Endothelial cell of hepatic sinusoid (primary cell): ENCODE measurements at regions not wholly inside any gene's neighbourhood (a gene's known extent, or its start where the extent isn't known, plus 50 kb on each side); places are given as distances from the start of the nearest gene placed in this dataset.

Experiments used
- in situ Hi-C: cut with HindIII; loops from 2 replicates; pipeline ENCODE4 v1.10.0; 2017; ENCODE audit warnings: low sequenced_read_pairs

DNA sequence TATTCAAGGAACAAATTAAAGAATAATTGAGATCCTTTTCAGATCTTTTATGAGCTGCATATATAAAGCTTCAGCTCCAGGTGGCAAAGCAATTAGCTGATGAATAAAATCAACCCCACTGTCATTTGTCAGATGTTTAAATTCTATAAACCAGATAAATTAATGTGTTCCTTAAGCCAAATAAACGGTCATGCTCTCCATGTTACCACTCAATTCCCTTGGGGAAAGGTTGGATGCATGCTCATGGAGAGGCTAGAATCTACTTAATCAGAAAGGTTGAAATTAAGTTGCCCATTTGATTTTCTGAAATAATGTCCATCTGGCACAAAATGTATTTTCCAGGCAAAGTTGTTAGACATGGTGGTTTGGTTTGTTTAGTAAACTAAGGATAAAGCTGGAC, 282.5 kb upstream of the SPRED2 start:
- in situ Hi-C loops: loop anchor here (5.0 kb wide), 1 partner anchor 47 kb away; no protein-coding TSS in a partner anchor

- in situ Hi-C loops: loop anchor here (5.0 kb wide), 1 partner anchor 50 kb away; no protein-coding TSS in a partner anchor
These were observed 279.5 kb upstream of the SPRED2 start for GRCh38 chr2:65711863-65712262.

DNA sequence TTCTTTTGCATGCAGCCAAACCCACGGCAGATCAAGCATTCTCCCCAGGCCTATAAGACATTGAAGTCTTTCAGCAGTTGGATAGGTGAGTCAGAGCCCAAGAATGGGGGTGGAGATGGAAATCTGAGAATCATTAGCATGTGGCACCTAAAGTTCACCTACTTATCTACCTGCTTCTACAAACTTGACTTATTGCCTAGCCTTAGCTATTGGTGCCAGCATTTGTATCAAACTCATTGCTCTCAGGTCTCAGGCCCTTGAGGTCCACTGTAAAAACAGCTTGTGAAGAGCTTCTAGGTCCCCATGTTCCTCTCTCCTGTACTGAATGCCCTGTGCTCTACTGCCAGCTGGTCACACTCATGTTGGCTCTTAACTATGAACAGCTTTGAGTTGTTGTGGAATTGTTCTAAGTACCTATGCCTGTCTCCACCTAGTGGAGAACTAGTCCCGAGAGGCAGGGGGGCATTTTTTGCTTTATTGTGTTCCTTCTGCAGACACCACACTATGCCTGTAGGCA, 278.4 kb upstream of the SPRED2 start:
- in situ Hi-C loops: loop anchor here (5.0 kb wide), 1 partner anchor 51 kb away; no protein-coding TSS in a partner anchor

GRCh38 chr2:65710356-65710755, 278.0 kb upstream of the SPRED2 start:
- in situ Hi-C loops: loop anchor here (5.0 kb wide), 1 partner anchor 52 kb away; no protein-coding TSS in a partner anchor

DNA sequence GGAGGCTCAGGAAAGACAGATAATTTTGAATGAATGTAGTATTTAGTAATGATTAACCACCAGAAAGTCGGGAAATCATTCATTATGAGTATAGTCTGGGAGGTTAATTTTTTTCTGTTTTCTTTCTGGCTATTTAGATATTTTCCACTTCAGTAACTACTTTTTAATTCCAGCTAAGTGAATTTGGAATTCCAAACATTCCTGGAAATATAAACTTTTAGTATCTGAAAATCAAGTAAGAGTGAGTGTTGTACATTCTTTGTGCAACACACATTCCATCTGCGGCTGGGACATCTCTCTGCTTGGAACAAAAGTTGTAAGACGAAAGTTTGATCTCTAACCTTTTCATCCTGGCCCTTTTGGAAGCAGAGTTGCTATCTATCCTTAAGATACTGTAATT, 275.7 kb upstream of the SPRED2 start:
- in situ Hi-C loops: no loop called here

DNA sequence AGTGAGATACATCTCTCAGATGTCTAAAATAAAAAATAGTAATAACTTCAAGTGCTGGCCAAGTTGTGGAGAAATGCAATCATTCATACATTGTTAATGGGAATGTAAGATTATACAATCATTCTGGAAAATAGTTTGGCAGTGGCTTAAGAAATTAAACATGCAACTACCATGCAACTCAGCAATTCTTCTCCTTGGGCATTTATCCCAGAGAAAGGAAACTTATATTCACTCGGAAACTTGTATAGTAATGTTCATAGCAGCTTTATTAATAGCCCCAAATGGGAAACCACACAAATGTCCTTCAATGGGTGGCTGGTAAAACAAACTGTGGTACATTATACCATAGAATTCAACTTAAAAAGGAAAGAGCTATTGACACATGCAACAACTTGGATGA, 274.0 kb upstream of the SPRED2 start:
- in situ Hi-C loops: no loop called here

- in situ Hi-C loops: no loop called here
These were observed 268.8 kb upstream of the SPRED2 start for GRCh38 chr2:65701191-65701590.

- in situ Hi-C loops: no loop called here
These were observed 268.3 kb upstream of the SPRED2 start for GRCh38 chr2:65700720-65701119.

DNA sequence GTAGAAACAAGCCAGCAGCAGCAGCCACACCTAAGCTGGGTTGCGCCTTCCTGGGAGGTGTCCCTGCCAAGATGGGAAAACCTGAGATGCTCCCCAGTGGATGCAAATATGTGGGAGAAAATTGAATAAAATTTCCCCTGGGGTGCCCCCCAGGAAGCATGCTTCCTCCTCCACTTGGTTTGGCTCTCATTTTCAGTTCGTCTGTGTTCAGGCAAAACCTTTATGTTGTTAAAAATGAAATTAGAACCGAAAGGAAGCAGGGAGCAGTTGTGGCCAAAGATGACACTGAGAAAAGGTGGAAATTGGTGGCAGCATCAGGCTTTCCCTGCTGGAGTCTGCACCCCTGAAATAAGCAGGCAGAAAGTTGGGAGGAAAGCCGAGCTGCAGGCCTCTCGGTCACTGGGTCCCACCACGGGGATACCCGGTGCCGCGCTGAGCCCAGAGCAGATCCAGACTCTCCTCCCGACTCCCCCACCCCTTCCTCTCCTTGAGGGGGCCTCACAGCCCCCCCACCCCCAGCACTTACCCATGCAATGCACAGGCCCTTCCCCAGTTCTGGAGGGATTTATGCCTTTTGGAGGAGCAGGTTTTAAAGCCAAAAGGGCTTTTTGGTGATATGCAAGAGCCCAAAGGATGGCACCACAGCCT, 267.7 kb upstream of the SPRED2 start:
- in situ Hi-C loops: no loop called here

DNA sequence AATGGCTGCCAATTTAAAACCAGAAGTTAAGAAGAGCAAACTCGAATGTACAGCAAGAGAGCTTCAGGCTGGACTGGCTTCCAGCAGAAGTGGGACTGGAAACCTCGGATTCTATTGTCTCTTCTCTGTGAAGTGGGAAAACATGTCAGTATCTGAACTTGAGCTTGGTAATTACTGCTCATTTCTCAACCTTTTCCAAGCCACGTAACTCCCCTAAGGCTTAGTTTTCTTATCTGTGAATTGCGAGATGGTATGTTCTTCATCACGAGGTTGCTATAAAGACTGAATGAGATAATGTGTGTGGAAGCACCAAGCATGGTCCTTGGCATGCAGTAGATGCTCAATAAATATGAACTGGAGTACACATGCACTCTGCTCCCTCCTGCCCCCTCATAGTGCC, 259.4 kb upstream of the SPRED2 start:
- in situ Hi-C loops: no loop called here

DNA sequence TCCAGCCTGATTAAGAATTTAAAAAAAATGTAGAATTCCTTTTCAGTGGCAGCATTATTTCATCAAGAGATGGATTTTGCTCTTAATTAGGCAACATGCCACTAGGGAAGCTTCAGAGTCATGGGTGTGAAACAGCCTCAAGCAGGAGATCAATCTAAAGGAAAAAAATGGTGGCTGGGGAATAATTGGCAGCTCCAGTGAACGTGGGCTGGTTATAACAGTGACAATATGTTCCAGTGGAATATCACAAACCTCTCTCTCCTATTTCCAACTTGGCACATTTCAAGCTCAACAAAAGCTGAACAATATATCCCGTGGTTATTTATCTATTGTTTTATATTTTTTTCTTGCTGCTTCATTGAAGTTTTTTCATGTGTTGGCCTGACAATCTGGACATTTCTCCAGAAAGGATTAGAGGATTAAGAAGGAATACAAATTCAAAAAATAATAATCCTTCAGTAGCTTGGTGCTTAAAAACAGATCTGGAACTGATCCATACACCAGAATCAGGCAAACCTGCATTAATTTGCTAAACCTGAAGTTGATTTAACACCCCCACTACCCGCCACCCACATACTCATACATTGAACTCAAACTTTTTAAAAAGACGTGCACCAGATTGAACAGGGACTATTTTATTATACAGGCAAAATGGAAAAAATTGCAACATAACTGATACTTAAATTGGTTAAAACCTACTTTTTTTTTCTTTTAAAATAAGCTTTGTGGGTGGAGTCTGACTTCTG, 255.9 kb upstream of the SPRED2 start:
- in situ Hi-C loops: loop anchor here (10.0 kb wide), 1 partner anchor 46 kb away; no protein-coding TSS in a partner anchor

GRCh38 chr2:65687614-65688013, 255.2 kb upstream of the SPRED2 start:
- in situ Hi-C loops: loop anchor here (10.0 kb wide), 1 partner anchor 47 kb away; no protein-coding TSS in a partner anchor

- in situ Hi-C loops: loop anchor here (10.0 kb wide), 1 partner anchor 48 kb away; no protein-coding TSS in a partner anchor
These were observed 254.6 kb upstream of the SPRED2 start for GRCh38 chr2:65686928-65687521.

- in situ Hi-C loops: loop anchor here (10.0 kb wide), 1 partner anchor 53 kb away; no protein-coding TSS in a partner anchor
These were observed 249.1 kb upstream of the SPRED2 start for GRCh38 chr2:65681503-65681902.

DNA sequence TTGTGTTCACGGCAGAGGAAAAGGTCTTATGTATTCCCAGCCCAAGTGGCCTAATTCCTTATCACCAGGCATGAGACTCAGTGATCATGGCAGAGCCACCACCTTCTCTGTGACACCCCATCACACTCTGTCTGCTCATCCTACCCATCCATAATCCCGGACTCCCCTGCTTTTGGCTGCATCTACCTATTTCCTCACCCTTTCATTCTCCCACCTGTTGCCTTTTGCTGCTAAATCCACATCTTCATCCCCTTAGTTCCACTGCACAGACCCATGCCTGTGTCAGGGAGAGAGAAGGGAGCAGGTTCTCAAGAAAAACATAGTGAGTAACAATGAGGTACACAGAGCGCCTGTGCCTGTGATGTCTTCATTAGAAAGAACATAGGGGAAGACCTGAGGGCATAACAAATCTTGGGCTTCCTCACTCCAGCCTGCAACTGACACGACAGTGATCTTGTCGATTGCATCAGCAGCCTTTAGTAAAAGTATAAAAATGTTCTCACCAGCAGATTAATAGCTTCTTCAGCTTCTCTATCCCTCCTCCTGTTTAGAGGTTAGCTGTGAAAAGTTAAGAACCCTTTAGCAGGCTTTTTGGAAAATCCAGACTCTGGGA, 246.5 kb upstream of the SPRED2 start:
- in situ Hi-C loops: no loop called here

DNA sequence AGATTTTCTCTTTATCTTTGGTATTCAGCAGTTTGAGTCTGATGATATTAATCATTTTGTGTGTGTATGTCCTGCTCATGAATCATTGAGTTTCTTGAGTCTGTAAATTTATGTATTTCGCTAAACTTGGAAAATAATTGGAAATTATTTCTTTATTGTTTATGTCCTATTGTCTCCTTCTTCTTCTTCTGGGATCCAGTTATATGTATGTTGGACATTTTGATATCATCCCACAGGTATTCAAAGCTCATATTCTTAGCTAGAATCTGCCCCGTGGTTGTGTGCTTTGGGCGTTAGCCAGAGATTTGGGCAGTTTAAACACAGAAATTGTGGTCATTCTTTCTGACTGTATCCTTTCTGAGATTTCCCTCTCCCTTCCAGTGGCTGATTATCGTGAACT, 243.0 kb upstream of the SPRED2 start:
- in situ Hi-C loops: no loop called here

DNA sequence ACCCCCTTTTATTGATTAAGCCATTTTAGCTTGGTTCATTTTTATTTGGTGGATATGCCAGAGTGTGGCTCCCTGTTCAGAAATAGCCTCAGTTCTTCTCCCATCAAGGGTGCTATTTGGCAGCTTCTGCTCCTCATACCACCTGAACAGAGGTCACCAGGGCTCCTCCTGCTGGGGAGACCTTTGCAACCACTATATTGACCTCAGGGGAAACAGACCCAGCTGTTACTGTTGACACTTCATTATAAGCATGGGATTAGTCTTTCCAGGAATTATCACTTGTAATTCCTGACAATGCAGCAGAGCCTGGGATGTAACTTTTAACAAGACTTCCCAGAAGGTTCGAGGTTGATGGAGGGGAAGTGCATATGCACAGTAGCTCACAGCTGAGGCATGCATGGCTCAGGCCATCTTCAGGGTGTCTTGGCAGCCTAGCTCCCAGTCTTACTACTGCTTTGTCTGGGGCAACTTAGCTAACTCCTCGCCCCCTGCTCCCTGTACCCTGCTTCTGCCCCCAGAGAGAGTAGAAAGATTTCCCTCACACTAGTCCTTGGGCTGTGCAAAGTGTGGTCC, 239.4 kb upstream of the SPRED2 start:
- in situ Hi-C loops: no loop called here

DNA sequence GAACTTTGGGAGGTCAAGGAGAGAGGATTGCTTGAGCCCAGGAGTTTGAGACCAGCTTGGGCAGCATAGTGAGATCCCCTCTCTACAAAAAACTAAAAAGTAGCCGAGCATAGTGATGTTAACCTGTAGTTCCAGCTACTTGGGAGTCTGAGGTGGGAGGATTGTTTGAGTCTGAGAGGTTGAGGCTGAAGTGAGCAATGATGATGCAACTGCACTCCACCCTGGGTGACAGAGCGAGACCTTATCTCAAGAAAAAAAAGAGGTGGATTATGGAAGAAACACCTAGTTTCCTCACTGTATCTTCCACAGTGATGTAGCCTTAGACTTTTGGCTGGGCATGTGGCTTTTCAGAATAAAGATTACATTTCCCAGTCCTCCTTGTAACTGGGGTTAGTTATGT, 237.2 kb upstream of the SPRED2 start:
- in situ Hi-C loops: no loop called here

- in situ Hi-C loops: no loop called here
These were observed 236.3 kb upstream of the SPRED2 start for GRCh38 chr2:65668744-65669143.

- in situ Hi-C loops: no loop called here
These were observed 233.8 kb upstream of the SPRED2 start for GRCh38 chr2:65666156-65666725.
